Suppressor macrophage treated with lipopolysaccharide for 4 hours (primary cell): ENCODE measurements at regions not wholly inside any gene's neighbourhood (a gene's known extent, or its start where the extent isn't known, plus 50 kb on each side); places are given as distances from the start of the nearest gene placed in this dataset.

ENCODE experiments used
- DNase-seq: peaks from one replicate; pipeline ENCODE4 v3.0.0-alpha.2; 2020

DNA sequence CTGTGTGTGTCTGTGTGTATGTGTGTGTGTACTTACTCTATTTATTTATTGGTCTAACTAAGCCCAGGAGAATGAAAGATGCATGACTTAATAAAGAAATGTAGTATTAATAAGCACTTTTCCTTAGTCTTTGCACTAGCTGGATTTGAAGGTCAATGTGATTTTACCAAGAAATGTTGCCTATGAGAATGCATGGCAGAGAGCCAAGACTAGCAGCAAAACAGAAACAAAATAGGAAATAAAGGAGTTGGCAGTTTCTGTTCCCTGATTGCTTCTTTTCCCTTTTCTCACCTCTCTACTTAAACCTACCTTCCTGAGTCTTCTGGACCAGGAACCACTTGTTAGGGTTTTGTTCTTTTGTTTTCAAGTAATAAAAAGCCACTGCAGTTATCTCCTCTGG is 286.1 kb downstream of the KCTD12 start:
- DNase-seq: peak; percentile 61

DNA sequence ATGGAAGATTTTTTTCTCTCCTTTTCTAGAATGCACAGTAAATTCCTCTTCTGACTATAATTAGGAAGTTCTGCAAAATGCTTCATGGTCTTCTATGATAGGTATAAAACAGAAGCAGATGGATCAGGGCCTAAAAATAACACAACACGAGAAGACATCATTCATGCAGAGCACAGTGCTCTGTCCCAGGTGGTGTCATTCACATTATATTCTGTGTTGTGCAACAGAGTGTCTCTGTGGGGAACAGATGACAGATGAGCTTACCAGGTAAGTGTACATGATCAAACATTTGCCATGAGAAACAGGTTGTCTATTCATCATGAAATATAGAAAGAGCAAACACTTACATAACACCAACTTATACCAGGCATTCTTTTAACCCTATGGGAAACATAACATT is 288.3 kb downstream of the KCTD12 start:
- no peak for DNase-seq

DNA sequence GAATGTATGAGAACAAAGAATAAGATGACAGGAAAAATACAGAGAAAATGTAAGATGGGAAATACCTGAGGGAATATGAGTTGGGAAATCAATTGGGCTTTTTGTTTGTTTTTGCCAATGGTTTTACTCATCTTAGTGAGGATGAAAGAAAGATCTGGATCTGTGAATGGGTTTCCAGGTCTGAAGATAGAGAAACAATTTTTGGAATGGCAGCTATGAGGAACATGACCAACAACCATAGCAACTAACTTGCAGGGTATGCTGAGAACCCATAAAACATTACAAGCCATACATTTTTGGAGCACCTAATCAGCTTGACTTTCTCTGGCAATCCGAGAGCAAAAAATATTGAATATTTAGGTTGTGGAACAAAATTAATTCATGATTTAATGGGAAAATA is 290.0 kb downstream of the KCTD12 start:
- no peak for DNase-seq

DNA sequence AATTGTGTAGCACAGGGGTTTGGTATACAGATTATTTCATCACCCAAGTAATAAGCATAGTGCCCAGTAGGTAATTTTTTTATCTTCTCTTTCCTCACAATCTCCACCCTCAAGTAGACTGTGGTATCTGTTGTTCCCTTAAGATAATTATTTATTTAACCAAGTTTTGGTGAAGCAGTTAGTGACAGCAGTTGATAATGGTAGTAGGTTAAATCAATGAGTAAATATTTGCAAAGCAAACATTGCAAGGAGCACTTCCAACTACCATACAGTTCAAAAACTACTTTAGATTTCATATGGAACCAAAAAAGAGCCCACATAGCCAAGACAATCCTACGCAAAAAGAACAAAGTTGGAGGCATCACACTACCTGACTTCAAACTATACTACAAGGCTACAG is 291.8 kb downstream of the KCTD12 start:
- no peak for DNase-seq

DNA sequence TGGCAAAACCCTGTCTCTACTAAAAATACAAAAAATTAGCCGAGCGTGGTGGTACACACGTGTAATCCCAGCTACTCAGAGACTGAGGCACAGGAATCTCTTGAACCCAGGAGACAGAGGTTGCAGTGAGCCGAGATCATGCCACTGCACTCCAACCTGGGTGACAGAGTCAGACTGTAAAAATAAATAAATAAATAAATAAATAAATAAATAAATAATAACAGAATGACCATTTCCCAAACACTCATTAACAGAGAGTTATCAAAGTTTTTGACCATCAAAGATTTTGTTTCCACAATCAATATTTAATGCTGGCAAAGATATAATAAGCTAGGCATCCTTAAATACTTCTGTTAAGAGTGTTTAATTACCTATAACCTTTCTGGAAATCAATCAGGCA is 299.4 kb downstream of the KCTD12 start:
- no peak for DNase-seq

DNA sequence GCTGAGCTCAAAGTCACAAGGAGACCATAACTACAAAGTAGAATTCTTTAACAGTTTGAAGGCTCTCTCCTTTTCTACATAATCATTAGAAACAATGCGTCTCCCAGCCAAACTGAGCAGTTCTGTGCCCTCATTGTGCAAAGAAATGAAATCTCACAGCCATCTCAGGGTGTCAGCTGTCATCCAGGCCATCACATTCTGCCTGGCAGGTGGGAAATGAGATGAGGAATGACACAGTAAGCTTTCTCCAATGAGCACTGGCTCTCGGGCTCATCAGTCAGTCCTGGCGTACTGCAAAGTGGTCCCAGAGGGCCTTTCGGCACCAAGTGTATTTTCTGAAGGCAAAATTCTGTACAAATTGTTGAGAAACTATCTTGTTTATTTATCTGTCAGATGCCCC is 306.5 kb downstream of the KCTD12 start:
- no peak for DNase-seq

DNA sequence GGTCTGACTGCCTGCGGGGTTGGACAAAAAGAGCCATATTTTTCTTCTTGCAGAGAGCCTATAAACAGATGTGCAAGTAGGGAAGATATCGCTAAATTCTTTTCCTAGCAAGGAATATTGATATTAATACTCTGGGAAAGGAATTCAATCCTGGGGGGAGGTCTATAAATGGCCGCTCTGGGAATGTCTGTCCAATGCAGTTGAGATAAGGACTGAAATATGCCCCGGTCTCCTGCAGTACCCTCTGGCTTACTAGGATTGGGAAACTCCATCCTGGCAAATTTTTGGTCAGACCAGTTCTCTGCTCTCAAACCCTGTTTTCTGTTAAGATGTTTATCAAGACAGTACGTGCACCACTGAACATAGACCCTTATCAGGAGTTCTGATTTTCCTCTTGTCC is 310.6 kb downstream of the KCTD12 start:
- peak; percentile 22 for DNase-seq

DNA sequence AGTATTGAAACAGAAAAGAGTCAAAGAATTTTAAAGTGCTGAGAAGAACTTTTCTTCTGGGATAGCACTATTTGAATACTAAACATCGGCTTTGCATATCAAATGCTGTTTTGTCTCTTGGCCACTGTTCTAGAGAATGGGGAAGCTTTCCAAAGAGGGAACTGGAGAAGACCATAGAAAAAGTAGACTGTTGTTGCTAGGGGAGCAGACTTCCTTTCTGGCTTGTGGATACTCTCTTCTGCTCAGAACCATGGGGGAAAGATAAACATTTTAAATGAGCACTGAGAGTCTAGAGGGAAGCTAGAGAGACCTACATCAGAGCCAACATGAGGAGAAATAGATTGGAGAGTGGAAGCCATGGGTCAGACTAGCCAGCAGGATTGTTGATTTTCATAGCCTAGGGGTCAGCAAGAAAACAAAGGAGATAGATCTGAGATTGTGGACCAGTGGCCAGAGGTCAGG is 315.7 kb downstream of the KCTD12 start:
- DNase-seq: no peak

DNA sequence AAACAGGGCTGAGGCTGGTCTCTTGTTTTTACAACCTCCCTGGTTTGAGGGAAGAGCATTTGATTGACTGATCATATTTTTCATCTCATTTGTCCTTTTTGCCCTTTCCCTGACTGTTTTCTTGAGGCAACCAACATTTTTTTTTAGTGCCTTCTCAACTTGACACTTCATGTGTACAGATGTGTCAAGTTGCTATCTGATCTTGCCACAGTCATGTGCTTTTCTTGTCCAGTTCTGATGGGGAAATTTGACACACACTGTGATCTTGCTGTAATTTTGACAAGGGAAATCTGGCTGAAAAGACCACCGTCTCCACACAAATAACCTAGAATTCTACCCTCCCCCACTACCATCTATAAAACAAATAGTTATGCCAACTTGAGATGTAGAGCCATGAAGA is 329.6 kb downstream of the KCTD12 start:
- DNase-seq: no peak

DNA sequence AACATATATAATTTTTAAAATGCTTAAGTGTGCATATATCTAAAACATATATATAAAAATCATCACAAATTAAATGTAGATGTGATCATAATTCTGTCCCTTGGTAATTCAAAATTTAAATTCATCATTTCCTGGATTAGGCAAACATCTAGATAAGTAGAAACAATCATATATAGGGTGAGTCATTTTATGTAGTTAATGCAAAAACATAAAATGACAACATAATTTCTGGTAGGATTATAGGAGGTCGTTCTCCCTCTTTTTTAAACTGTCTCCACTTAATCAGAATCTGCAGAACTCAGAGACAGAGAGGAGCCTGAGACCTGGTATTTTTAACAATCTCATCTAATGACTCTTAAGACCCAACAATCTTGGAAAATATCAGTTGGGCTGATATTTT is 333.4 kb downstream of the KCTD12 start:
- no peak for DNase-seq

DNA sequence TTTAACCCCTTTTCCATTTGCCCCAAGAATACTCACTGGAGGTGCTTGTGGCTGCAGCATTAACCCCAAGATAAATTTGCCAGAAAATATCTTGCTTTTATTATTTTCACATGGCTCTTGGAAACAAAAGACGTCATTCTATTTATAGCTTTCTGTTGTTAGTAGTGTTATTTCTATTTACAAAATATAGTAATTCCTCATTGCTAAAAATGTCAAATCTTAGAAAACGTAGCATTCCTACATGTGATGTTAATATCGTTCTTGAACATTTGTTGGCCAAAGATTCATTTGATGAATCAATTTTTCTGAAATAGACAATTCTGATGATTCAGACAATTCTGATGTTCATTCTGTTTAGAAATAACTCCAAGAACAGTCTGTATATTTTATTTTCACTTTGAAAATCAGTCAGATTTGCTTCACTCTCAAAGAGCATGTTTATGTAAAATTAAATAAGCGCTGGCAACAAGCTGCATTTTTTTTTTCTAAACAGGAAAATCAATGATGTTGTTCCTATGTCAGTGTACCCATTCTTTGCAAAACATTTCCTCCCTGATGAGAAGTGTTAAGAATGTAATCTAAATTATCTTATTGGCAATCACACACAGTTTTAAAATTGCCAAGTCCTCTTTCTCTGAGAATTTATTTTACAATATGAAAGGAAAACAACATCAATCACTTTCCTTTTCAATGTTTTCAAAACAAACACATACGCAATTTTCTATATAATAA is 334.0 kb downstream of the KCTD12 start:
- DNase-seq: no peak

DNA sequence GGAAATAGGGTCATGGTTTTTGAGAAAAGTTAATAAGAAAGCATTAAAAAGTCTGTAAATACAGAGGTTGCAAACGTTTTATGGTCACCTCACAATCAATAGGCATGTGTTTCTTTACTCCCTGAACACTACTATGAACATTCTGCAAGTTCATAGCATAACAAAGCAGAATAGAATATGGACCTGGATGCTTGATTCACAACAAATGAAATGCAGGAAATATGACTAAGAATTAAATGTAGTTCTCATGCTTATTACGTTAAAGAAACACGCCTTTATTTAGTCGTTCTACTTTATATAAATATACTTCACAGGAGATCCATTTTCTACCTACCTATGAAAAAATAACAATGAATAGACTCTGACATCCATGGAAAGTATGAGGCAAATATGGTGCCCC is 344.0 kb downstream of the KCTD12 start:
- no peak for DNase-seq

DNA sequence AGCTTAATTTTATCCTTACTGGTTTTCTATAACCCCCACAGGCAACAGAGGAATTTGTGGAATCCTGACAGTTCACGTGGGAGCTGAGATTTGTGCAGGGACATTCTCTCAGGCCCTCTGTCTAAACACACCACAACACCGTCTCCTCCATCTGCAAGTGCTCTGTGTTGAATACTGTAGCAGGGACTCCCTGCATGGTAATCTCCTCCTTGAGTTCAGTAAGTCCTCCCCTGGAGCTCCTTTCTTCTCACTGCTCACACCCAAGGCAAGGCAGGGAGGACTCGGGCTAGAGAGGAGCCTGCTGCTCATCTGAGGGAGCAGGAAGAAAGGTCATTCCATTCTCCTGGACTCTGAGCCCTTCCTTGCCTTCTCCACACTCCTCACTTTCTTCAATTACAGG is 348.2 kb downstream of the KCTD12 start:
- DNase-seq: no peak

DNA sequence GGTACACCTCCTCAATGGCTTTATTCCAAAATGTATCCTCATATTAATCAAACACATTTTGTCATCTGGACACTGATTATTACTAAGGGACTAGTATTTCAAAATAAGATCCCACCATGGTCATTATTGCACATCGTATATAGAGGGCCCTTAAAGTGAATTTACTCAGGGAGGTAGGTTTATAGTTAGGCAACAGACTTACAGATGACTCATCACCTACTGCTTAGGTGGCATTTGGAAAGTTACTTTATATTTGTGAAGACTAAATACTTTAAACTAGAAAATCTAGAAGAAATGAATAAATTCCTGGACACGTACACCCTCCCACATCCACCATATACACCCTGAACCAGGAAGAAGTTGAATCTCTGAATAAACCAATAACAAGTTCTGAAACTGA is 353.0 kb downstream of the KCTD12 start:
- DNase-seq: no peak

DNA sequence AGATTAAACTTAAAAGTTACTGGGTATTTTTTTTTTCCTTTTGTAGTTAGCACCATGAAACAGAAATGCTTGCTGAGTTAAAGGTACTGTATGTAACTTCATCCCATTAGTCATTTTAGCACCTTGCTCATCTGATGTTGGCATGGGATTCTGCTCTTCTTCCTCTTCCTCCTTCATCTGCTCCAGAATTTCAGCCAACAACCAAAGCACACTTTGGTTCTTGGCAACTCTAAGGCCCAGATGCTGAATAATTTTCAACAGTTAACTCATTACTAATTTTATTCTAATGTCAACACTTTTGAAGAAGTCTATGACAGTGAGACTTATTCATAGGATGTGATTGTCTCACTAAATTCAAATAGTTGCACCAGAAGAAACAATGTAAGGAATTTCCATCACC is 359.2 kb downstream of the KCTD12 start:
- DNase-seq: no peak

DNA sequence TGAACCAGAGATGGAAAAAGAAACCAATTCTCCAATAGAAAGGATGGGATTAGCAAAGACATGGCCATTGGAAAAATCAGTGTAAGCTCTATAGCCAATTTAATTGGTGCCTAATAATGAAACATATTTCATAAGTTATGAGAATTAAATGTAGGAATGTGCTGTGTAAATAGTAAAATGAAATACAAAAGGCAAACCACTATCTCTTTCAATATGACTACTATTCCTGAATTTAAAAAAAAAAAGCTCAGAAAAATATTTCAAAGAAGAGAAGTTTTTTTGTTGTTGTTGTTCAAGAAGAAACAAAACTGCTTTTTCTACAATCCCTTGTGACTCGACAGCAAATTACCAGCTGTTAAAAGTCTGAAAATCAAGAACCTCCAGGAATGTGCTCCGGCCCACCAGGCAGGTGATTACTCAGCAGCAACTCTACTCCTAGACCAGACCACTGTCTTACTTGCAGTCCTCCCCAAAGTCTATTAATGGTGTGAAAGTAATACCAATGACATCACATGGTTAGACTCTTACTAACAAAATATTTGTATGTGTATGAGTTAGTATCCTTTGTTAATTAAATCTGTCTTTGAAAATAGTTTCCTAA is 362.4 kb downstream of the KCTD12 start:
- no peak for DNase-seq

DNA sequence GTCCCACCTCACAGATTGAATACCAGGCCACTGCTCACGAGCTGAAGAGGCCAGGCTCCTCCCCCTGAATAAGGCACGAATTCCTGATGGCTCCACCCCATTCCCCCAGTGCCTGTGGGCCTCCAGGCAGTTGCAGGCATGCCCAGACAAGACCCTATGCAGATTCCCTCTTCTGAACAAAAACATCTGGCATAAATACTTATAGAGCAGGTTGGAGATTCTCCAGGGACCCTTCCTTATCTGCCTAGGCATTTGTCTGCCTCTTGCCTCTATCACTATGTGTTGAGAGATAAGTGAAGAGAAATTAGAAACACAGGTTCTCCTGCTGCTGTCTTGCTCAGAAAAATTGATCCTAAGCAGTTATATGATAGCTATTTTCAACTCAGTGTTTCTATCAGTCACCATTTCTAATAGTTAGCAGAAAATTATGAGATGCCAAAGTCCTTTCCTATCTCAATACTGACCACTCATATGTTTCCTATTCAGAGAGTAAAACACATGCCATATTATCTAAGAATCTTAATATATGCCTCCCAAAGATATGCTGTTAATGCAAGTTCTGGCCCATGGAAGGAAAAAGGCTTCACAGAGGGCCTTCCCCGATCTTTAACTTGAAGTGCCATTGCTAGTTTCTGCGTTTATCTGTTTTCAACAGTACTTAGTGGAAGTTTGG is 364.0 kb downstream of the KCTD12 start:
- no peak for DNase-seq

DNA sequence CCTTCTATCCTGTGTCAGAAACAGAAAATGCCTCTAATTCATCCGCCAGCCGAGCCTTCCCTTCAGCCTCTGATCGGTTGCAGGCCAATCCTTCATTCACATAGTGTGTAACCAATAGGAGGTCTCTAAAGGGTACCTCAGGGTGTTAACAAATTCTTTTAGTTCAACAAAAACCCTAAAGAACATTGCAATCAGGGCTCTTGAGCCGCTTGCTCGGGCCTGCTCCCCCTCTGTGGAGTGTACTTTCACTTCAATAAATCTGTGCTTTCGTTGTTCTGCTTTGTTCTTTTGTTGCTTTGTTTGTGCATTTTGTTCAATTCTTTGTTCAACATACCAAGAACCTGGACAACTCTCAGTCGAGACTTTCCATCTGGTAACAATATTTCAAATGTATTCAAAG is 366.5 kb downstream of the KCTD12 start:
- no peak for DNase-seq

DNA sequence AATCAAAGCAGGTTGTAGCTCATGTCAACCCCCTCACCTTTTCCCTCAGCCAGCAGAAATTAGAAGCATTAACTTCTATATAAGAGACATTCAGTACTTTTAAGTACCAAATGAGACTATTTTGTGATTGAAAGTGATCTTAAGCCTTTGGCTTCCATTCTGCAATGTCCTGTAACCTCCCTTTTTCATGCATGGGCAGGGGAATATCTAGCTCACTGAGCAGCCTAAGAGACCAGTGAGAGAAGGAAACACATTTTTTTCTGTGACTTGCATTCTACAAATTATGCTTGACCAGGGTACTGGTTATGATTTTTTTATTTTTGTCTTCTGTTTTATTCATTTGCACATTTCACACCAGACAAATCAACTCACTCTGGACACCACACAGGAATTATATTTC is 369.6 kb downstream of the KCTD12 start:
- no peak for DNase-seq

DNA sequence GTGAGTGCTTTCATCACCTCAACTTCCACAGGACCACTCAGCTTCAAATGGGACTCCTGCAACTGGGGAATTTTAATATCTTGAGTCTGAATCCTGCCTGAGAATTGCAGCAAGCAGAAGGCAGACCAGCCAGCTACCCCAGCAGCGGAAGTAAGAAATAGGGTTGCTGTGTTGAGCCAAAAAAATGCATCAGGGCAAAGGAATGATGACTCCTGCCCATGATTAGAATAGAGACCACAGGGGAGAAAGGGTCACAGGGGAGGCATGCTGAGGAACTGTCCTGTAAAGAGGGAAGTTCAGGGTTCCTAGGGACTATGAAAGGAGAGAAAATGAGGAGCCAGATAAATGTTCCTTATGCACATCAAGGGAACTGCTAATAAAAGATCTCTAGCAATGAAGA is 370.2 kb downstream of the KCTD12 start:
- DNase-seq: no peak

DNA sequence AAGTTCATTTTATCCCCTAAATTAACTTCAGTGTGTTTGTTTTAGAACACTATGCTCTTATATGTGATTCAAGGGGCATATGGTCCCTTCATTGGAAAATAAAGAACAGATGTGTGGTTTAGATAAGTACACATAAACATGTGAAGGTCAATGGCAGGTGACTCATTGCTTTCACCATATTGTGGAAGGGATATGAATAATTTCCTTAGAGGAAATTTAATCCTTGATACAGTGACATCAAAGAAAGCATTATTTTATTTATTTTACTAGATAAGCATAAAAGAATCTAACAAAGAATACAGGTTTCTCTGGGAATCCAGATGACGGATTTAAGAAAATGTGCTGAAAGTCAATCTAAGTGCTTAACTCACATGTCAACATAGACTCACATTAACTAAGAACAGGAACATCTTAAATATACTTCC is 373.5 kb downstream of the KCTD12 start:
- peak; percentile 5 for DNase-seq

DNA sequence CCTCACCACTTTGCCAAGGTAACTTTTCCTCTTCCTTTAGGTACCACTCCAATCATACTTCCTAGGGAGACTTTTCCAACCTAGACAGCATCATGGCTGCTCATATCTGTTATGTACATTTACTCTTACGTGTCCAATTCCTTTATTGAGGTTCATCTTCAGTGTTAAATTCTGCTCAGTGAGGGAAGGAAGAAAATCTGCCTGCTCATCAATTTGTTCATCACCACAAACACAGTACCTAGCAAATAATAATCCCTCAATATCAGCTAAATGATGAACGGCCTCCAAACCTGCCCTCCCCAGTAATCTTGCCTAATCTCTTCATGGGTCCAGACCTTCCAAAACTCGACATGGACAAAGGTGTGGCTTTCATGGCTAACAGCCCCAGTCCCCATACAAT is 380.8 kb downstream of the KCTD12 start:
- DNase-seq: no peak

DNA sequence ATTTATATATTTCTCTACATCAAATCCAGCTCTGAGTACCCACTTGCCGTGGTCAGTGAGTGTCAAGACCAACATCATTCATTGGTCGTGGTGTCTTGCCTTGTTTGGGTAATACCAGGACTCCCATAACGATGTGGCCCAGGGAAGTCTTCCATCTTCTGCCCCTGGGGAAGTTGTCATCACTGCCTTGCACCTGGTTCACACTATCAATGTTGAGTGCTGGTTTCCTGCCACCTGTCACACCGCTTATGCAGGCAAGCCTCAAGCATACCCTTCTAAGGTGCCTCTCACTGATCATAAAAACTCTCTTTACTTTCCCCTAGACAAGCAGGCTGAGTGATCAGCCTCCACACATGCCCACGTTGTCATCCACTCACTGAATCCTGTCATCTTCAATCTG is 382.4 kb downstream of the KCTD12 start:
- DNase-seq: no peak

DNA sequence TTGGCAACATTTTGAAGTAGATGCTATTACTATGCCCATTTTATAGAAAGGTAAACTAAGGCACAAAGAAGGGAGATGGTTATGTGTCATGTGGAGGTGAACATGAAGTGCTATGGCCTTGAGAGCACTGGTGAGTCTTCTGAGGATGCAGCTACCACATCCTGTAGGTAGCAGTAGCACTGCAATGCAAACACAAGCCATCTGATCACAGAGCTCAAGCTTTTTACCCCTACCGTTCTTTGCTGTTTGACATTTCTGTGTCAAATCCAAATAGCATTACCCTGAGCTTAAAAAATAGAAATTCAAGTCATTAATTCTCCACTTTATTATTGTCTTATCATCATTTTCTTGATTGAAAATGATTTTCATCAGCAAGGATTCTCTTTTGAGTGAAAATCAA is 382.9 kb downstream of the KCTD12 start:
- DNase-seq: no peak

DNA sequence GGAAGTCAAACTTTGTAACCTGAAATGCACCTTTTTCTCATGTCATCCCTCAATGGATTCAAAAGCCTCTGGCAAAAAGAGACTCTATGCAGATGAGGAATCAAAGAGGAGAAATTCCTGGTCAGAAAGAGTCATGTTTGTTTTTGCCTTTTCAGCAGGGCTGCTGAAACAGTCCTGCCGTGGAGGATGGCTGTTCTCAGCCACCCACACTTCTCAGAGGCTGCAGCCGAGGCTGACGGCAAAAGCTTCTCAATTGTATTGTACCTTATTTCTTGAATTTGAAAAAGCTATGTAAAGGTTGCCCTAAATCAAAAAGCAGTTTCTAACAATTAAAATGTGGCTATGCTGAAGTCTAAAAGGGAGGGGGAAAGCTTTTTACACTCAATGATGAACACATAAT is 385.3 kb downstream of the KCTD12 start:
- DNase-seq: no peak
